Peyer's patch (tissue), 4 donors: ENCODE measurements at regions not wholly inside any gene's neighbourhood (a gene's known extent, or its start where the extent isn't known, plus 50 kb on each side); places are given as distances from the start of the nearest gene placed in this dataset.

Experiments
- CTCF ChIP-seq, 6 experiments: fragments of 450-650 bp in 4 of 6; fragments of 200-600 bp in 2 of 6; sonication (generic) in 1 of 6; IDR thresholded peaks; one replicate each; pipeline ENCODE4 v1.5.1; 2017 to 2019; ENCODE audit warnings: antibody characterized with exemption in 6 of 6, mild to moderate bottlenecking in 3 of 6, moderate library complexity in 1 of 6
- POLR2A ChIP-seq, 2 donors: fragments of 450-650 bp; IDR thresholded peaks; one replicate each; pipeline ENCODE4 v1.5.1; 2017; ENCODE audit warnings: antibody characterized with exemption in 2 of 2, mild to moderate bottlenecking in 2 of 2, moderate library complexity in 2 of 2

GRCh38 chr13:78169386-78169785 is 250.8 kb upstream of the EDNRB start:
- TF ChIP-seq CTCF (IDR thresholded peaks at IDR 0.05) (no peak), POLR2A (IDR thresholded peaks at IDR 0.05) (no peak)
